ENCODE measurements at regions not wholly inside any gene's neighbourhood (a gene's known extent, or its start where the extent isn't known, plus 50 kb on each side); places are given as distances from the start of the nearest gene placed in this dataset.

- no peak overlapping the region for H3K4me3 ChIP-seq
- no peak overlapping the region for H3K27ac ChIP-seq
- intact Hi-C loops (cut with DNase I; ENCODE audit: low total_unique reads) (no loop called here), in situ Hi-C loops (cut with MboI; ENCODE audit: low pct_ligation_motif_present in 1 of 4, low pct_unique_long_range_greater_than_20kb in 1 of 4, low sequenced_read_pairs in 3 of 4) (no loop called here)
- H3K9me3 ChIP-seq: no peaks in the 10 kb centered on the region
- DNase-seq: no peak
- no peaks in the 10 kb centered on the region for H3K27me3 ChIP-seq
- no peaks in the 10 kb centered on the region for H3K4me1 ChIP-seq
- TF ChIP-seq CTCF (IDR thresholded peaks at IDR 0.05) (no peak), POLR2A (IDR thresholded peaks at IDR 0.05) (no peak), EP300 (IDR thresholded peaks at IDR 0.05; ENCODE audit: low read depth) (no peak), POLR2AphosphoS5 (IDR thresholded peaks at IDR 0.05) (no peak)
- H3K36me3 ChIP-seq: no peaks in the 10 kb centered on the region
- WGBS, 2 donors (ENCODE audit: low coverage in 1 of 2): 53 to 61% methylated on average over 5 to 8 of the region's 8 CpGs
Observed at GRCh38 chr12:118908811-118909210, 72.5 kb upstream of the SRRM4 start.

- H3K4me3 ChIP-seq: no peak overlapping the region
- DNase-seq: no peak
- no peak overlapping the region for H3K27ac ChIP-seq
- TF ChIP-seq EP300 (IDR thresholded peaks at IDR 0.05; ENCODE audit: low read depth): no peak
- TF ChIP-seq POLR2AphosphoS5 (IDR thresholded peaks at IDR 0.05): no peak
- TF ChIP-seq POLR2A (IDR thresholded peaks at IDR 0.05): no peak
- TF ChIP-seq CTCF (IDR thresholded peaks at IDR 0.05): no peak
- in situ Hi-C loops (cut with MboI; ENCODE audit: low pct_ligation_motif_present in 1 of 4, low pct_unique_long_range_greater_than_20kb in 1 of 4, low sequenced_read_pairs in 3 of 4): no loop called here
- H3K36me3 ChIP-seq: no peaks in the 10 kb centered on the region
- whole genome bisulfite sequencing, 2 donors (ENCODE audit: low coverage in 1 of 2): 72 to 76% methylated on average over 6 to 9 of the region's 9 CpGs
- no peaks in the 10 kb centered on the region for H3K4me1 ChIP-seq
- H3K9me3 ChIP-seq: no peaks in the 10 kb centered on the region
- no peaks in the 10 kb centered on the region for H3K27me3 ChIP-seq
- intact Hi-C loops (cut with DNase I; ENCODE audit: low total_unique reads): no loop called here
Observed at GRCh38 chr12:118912697-118913270, 68.6 kb upstream of the SRRM4 start.

DNA sequence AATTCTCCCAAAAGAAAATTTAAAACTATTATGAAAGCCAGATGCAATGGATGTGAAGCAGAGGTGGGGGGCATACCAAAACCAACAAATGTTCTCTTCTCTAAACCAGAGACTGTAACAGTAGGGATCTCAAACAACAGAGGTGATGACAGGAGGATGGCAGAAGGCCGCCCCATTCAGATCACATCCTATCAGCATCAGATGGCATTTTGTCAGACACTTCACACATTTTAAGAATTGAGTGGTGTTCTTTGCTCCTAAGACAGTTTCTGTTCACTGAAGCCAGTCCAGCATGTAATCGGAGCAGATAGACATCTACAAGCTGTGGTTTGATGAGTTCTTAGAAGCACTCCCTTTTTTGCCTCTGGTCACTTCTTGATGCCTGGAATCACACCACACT is 59.6 kb upstream of the SRRM4 start:
- Histone ChIP-seq H3K27me3 (no peaks in the 10 kb centered on the region), H3K36me3 (no peaks in the 10 kb centered on the region), H3K27ac (no peak overlapping the region), H3K4me3 (no peak overlapping the region), H3K4me1 (no peaks in the 10 kb centered on the region), H3K9me3 (no peaks in the 10 kb centered on the region)
- in situ Hi-C loops (cut with MboI; ENCODE audit: low pct_ligation_motif_present in 1 of 4, low pct_unique_long_range_greater_than_20kb in 1 of 4, low sequenced_read_pairs in 3 of 4): no loop called here
- WGBS, 2 donors (ENCODE audit: low coverage in 1 of 2): 70 to 77% methylated on average over 2 of the region's 2 CpGs
- TF ChIP-seq EP300 (IDR thresholded peaks at IDR 0.05; ENCODE audit: low read depth) (no peak), CTCF (IDR thresholded peaks at IDR 0.05) (no peak), POLR2A (IDR thresholded peaks at IDR 0.05) (no peak), POLR2AphosphoS5 (IDR thresholded peaks at IDR 0.05) (no peak)
- intact Hi-C loops (cut with DNase I; ENCODE audit: low total_unique reads): no loop called here
- no peak for DNase-seq

DNA sequence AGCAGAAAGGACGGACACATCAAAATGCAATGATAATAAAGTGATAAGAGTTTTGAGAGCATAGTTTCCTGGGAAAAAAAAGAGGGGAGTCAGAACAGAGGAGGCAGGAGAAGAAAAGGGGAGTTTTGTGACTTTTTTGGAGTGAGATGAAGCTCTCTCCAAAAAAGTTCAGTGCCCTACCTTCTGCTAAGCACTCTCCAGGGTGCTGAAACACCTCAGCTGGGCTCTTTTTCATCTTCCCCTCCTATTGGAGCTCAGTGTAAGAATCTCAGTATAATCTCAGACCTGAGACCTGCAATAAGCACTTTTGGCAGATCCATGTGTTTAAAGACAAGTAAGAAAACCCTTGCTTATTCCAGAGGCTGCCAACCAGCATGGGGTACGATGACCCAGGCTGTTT is 58.9 kb upstream of the SRRM4 start:
- WGBS, 2 donors (ENCODE audit: low coverage in 1 of 2): 29 to 46% methylated on average over 2 of the region's 2 CpGs
- no peak for DNase-seq
- intact Hi-C loops (cut with DNase I; ENCODE audit: low total_unique reads): no loop called here
- in situ Hi-C loops (cut with MboI; ENCODE audit: low pct_ligation_motif_present in 1 of 4, low pct_unique_long_range_greater_than_20kb in 1 of 4, low sequenced_read_pairs in 3 of 4): no loop called here
- Histone ChIP-seq H3K36me3 (no peaks in the 10 kb centered on the region), H3K9me3 (no peaks in the 10 kb centered on the region), H3K27ac (no peak overlapping the region), H3K4me1 (no peaks in the 10 kb centered on the region), H3K27me3 (no peaks in the 10 kb centered on the region), H3K4me3 (no peak overlapping the region)
- TF ChIP-seq POLR2AphosphoS5 (IDR thresholded peaks at IDR 0.05) (no peak), POLR2A (IDR thresholded peaks at IDR 0.05) (no peak), EP300 (IDR thresholded peaks at IDR 0.05; ENCODE audit: low read depth) (no peak), CTCF (IDR thresholded peaks at IDR 0.05) (no peak)
